Activated CD8-positive, alpha-beta memory T cell treated with anti-CD3 and anti-CD28 coated beads, Interleukin-2, amount 10 ng/mL, durations not matched to agents 7 days and 5 days (primary cell): ENCODE measurements at regions not wholly inside any gene's neighbourhood (a gene's known extent, or its start where the extent isn't known, plus 50 kb on each side); places are given as distances from the start of the nearest gene placed in this dataset.

Experiments
- ATAC-seq: fragments of 150-1000 bp; cut with Tn5 transposase; one replicate; pipeline ENCODE4 v1.10.0; 2021; ENCODE audit warnings: moderate library complexity
- CTCF ChIA-PET: fragments of 350-600 bp; sonication (Branson Sonifier 250); formaldehyde crosslinking; loops from one replicate; lab custom pipeline; 2021; ENCODE audit warnings: antibody characterized with exemption; lab: Charles Lee
- DNase-seq: peaks from one replicate; pipeline ENCODE4 v3.0.0-alpha.2; 2020
- H3K27ac Mint-ChIP-seq: one replicate; pipeline ENCODE4 v1.8.0; 2021; ENCODE audit warnings: mild to moderate bottlenecking, mixed read lengths
- H3K27me3 Mint-ChIP-seq: one replicate; pipeline ENCODE4 v1.8.0; 2021; ENCODE audit warnings: mixed read lengths
- H3K36me3 Mint-ChIP-seq: one replicate; pipeline ENCODE4 v1.8.0; 2021; ENCODE audit warnings: mild to moderate bottlenecking, mixed read lengths
- H3K4me1 Mint-ChIP-seq: one replicate; pipeline ENCODE4 v1.8.0; 2021; ENCODE audit warnings: mixed read lengths
- H3K4me3 Mint-ChIP-seq: one replicate; pipeline ENCODE4 v1.8.0; 2021; ENCODE audit warnings: mild to moderate bottlenecking, moderate library complexity, mixed read lengths
- H3K9me3 Mint-ChIP-seq: one replicate; pipeline ENCODE4 v1.8.0; 2022; ENCODE audit warnings: low read depth, mixed read lengths

- H3K27ac Mint-ChIP-seq, result no peak overlapping the region
- ATAC-seq (no peak), DNase-seq (no peak)
- no peaks in the 10 kb centered on the region for H3K4me1 Mint-ChIP-seq
- no peaks in the 10 kb centered on the region for H3K9me3 Mint-ChIP-seq
- peaks cover 17% of the 10 kb centered on the region for H3K27me3 Mint-ChIP-seq
- no peaks in the 10 kb centered on the region for H3K36me3 Mint-ChIP-seq
- H3K4me3 Mint-ChIP-seq, result no peak overlapping the region
- CTCF ChIA-PET, result no interaction called here
Observed at GRCh38 chr14:101072531-101072930, 169.0 kb upstream of the RTL1 start.

DNA sequence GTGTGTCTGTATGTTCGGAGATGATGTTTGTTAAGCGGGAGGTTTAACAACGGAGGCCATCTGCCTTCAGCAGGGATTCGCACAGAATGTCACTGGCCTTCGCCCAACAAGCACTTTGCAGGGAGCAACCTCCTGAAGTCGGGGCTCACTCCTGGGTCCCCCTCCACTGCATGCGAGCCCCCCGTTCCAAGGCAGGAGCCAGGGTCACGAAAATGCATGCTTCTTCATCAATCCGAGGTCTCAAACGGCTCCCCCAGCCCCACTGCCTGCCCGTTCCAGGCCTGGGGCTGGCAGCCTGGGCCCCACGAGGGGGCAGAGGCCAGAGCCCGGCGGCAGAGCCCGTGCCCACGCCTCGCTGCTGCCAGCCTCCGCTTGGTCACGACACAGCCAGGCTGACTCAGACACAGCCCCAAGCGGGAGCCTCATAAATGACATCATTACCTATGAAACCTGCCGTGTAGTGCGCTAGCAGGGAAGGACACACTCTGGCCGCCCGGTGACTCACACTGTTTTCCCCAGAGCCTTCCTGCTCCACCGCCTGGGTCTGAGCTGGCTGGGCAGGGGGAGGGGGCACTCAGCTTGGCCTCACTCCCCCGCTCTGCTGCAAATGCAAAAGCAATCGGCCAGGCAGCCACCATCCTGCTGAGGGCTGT lies 169.5 kb upstream of the RTL1 start:
- ATAC-seq (peak; percentile 63), DNase-seq (peak; percentile 40)
- Mint-ChIP-seq H3K36me3 (no peaks in the 10 kb centered on the region), H3K27ac (no peak overlapping the region), H3K4me3 (no peak overlapping the region), H3K27me3 (peaks cover 20% of the 10 kb centered on the region), H3K9me3 (no peaks in the 10 kb centered on the region), H3K4me1 (no peaks in the 10 kb centered on the region)
- CTCF ChIA-PET, result no interaction called here

GRCh38 chr14:101073598-101073965 lies 170.1 kb upstream of the RTL1 start:
- peaks cover 25% of the 10 kb centered on the region for H3K27me3 Mint-ChIP-seq
- no peak overlapping the region for H3K4me3 Mint-ChIP-seq
- DNase-seq (peak; percentile 31), ATAC-seq (no peak)
- no peaks in the 10 kb centered on the region for H3K4me1 Mint-ChIP-seq
- H3K27ac Mint-ChIP-seq, result no peak overlapping the region
- no peaks in the 10 kb centered on the region for H3K9me3 Mint-ChIP-seq
- no peaks in the 10 kb centered on the region for H3K36me3 Mint-ChIP-seq
- CTCF ChIA-PET, result no interaction called here

GRCh38 chr14:101074196-101075024 lies 170.9 kb upstream of the RTL1 start:
- Mint-ChIP-seq H3K27ac (no peak overlapping the region), H3K4me3 (no peak overlapping the region), H3K27me3 (peaks cover 29% of the 10 kb centered on the region), H3K9me3 (no peaks in the 10 kb centered on the region), H3K4me1 (no peaks in the 10 kb centered on the region), H3K36me3 (no peaks in the 10 kb centered on the region)
- ATAC-seq (no peak), DNase-seq (peak; percentile 16)
- CTCF ChIA-PET, result no interaction called here

DNA sequence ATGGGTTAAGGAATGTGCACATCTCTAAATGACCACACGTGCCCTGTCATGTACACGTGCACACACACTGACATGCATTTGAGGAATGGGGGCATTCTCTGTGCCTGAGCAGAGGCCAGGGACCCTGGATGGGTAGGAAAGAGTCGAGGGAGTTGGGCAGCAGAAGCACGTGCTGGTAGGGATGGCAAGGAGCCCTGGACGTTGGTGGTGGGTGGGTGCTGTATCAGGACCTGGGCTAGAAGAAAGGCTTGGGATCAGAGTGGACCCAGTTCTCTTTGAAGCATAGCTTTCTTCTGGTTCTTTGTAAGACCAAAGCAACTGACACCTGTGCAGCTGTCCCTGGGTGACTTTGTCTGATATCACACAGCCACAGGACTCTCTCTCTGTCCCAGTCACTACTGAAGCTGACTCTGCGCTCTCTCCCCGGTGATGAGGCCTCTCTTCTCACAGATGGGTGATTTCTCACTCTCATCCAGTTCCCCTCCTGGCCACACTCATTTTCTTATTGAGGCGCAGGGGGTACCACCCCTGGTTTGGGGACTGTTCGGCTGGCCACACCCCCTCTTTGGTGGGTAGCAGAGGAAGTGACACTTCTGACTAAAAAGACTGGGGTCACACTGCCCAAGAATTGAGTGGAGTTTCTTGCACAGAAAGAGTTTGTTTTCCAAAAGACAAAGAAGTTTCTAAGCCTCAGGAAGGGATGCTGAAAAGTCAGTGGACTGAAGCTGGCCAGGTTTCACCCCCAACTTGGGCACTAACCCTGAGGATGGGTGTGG lies 171.7 kb upstream of the RTL1 start:
- H3K4me1 Mint-ChIP-seq, result no peaks in the 10 kb centered on the region
- ATAC-seq (no peak), DNase-seq (peak; percentile 40)
- no peak overlapping the region for H3K27ac Mint-ChIP-seq
- no peak overlapping the region for H3K4me3 Mint-ChIP-seq
- H3K9me3 Mint-ChIP-seq, result no peaks in the 10 kb centered on the region
- peaks cover 37% of the 10 kb centered on the region for H3K27me3 Mint-ChIP-seq
- H3K36me3 Mint-ChIP-seq, result no peaks in the 10 kb centered on the region
- CTCF ChIA-PET, result no interaction called here

GRCh38 chr14:101075801-101076413 lies 172.4 kb upstream of the RTL1 start:
- no peaks in the 10 kb centered on the region for H3K9me3 Mint-ChIP-seq
- no peak overlapping the region for H3K4me3 Mint-ChIP-seq
- CTCF ChIA-PET, result no interaction called here
- DNase-seq (no peak), ATAC-seq (no peak)
- H3K27me3 Mint-ChIP-seq, result peaks cover 43% of the 10 kb centered on the region
- H3K4me1 Mint-ChIP-seq, result no peaks in the 10 kb centered on the region
- H3K27ac Mint-ChIP-seq, result no peak overlapping the region
- H3K36me3 Mint-ChIP-seq, result no peaks in the 10 kb centered on the region

DNA sequence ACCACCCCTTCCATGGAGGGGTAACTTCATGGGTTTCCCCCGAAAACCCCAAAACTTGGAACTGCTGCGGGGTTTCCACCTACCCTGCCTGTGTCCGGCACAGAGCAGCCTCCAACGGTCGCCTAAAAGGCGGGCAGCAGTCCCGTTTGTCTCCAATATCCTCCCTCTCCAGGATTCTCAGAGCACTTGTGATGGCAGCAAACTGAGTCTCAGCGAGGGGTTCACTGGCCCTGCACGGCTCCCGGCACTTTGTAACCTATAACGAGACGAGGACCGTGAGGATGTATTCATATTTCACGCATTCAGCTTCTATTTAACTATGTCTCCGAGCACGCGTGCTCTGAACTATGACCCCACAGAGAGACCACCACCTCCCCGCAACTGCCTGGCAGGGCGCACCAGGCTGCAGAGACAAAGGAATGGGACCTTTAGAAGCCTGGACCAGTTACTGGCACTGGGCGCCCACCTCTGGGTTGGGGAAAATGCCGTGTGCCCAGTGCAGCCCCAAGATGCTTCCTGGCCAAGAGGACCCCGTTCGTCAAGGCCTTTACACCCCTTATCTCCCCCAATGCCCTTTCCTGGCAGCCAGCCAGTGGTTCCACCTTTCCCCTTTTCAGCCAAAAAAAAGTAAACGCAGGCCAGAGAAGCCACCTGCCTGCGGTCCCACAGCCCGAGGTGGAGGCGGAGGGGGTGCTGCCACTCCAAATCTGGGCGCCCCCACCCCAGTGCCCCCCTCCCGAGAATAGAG lies 173.1 kb upstream of the RTL1 start:
- ATAC-seq, result no peak

GRCh38 chr14:101077481-101078074 lies 174.1 kb upstream of the RTL1 start:
- Mint-ChIP-seq H3K4me1 (no peaks in the 10 kb centered on the region), H3K4me3 (no peak overlapping the region), H3K36me3 (no peaks in the 10 kb centered on the region), H3K27me3 (peaks cover 47% of the 10 kb centered on the region), H3K27ac (no peak overlapping the region), H3K9me3 (no peaks in the 10 kb centered on the region)
- peak; percentile 33 for DNase-seq
- CTCF ChIA-PET, result interaction anchor here (0.6 kb wide), 1 partner anchor 160 kb away, joined by 3 read pairs; no protein-coding TSS in a partner anchor
- ATAC-seq, result no peak

More for the DNA sequence above, 173.1 kb upstream of the RTL1 start:
- Mint-ChIP-seq H3K4me3 (no peak overlapping the region), H3K36me3 (no peaks in the 10 kb centered on the region), H3K27me3 (peaks cover 47% of the 10 kb centered on the region), H3K27ac (no peak overlapping the region), H3K4me1 (no peaks in the 10 kb centered on the region), H3K9me3 (no peaks in the 10 kb centered on the region)
- DNase-seq, result peak; percentile 21
- CTCF ChIA-PET, result no interaction called here

DNA sequence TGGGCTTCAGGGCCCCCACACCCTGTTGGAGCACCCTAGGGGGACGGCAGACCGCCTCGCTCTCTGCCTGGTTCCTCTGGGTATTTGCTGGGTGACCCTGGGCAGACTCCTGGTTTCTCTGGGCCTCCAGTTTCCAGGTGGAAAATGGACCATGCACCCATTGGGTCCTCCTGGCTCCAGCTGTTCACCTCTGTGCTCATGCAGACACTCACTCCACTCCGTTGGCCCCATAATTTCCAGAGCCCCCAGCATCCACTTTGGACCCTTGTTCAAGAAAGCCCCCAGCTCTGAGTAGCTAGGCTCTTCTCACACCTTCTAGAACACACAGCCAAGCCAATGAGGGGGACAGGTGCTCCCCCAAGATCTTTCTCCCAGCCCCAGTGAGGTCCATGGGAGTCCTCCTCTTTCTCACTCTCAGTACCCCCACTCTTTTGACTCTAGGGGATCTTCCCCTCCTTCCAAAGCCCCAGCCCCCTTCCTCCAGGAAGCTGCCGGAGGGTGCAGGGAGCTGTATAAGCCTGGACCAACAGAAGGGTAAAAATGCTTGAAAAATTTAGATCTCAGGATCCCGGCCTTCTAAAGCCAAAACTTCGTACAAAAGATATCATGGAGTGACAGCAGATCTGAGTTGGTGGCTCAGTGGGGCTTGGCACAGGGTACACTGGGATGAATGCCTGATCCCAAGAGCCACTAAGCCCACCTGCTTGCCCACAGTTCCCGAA lies 174.8 kb upstream of the RTL1 start:
- no peak for DNase-seq
- no peaks in the 10 kb centered on the region for H3K4me1 Mint-ChIP-seq
- H3K27me3 Mint-ChIP-seq, result peaks cover 47% of the 10 kb centered on the region
- H3K9me3 Mint-ChIP-seq, result no peaks in the 10 kb centered on the region
- CTCF ChIA-PET, result interaction anchor here (0.6 kb wide), 1 partner anchor 160 kb away, joined by 3 read pairs; no protein-coding TSS in a partner anchor
- no peak overlapping the region for H3K27ac Mint-ChIP-seq
- no peak for ATAC-seq
- H3K36me3 Mint-ChIP-seq, result no peaks in the 10 kb centered on the region
- no peak overlapping the region for H3K4me3 Mint-ChIP-seq

- ATAC-seq, result no peak
- H3K27me3 Mint-ChIP-seq, result peaks cover 47% of the 10 kb centered on the region
- H3K36me3 Mint-ChIP-seq, result no peaks in the 10 kb centered on the region
- CTCF ChIA-PET, result no interaction called here
- no peak overlapping the region for H3K4me3 Mint-ChIP-seq
- no peak overlapping the region for H3K27ac Mint-ChIP-seq
- H3K4me1 Mint-ChIP-seq, result no peaks in the 10 kb centered on the region
- peak; percentile 21 for DNase-seq
- H3K9me3 Mint-ChIP-seq, result no peaks in the 10 kb centered on the region
Observed at GRCh38 chr14:101078892-101079221, 175.3 kb upstream of the RTL1 start.

DNA sequence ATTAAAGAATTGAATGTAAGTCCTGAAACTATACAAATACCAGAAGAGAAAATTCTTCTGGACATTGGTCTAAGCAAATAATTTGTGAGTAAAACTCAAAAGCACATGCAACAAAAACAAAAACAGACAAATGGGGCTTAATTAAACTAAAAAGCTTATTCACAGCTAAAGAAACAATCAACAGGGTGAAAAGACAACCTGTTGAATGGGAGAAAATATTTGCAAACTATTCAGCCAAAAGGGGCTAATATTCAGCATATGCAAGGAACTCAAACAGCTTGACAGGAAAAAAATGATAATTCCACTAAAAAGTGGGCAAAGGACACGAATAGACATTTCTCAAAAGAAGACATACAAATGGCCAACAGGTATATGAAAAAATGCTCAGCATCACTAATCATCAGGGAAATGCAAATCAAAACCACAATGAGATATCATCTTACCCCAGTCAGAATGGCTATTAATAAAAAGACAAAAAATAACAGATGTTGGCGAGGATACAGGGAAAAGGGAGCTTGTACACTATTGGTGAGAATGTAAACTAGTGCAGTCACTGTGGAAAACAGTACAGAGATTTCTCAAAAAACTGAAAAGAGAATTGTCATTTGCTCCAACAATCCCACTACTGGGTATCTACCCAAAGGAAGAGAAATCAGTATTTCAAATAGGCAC lies 177.5 kb upstream of the RTL1 start:
- DNase-seq, result no peak
- no peaks in the 10 kb centered on the region for H3K9me3 Mint-ChIP-seq
- H3K36me3 Mint-ChIP-seq, result no peaks in the 10 kb centered on the region
- CTCF ChIA-PET, result interaction anchor here (1.3 kb wide), 1 partner anchor 9 kb away, joined by 3 read pairs; no protein-coding TSS in a partner anchor
- H3K4me3 Mint-ChIP-seq, result no peak overlapping the region
- no peak for ATAC-seq
- no peaks in the 10 kb centered on the region for H3K4me1 Mint-ChIP-seq
- H3K27ac Mint-ChIP-seq, result no peak overlapping the region
- peaks cover 47% of the 10 kb centered on the region for H3K27me3 Mint-ChIP-seq

DNA sequence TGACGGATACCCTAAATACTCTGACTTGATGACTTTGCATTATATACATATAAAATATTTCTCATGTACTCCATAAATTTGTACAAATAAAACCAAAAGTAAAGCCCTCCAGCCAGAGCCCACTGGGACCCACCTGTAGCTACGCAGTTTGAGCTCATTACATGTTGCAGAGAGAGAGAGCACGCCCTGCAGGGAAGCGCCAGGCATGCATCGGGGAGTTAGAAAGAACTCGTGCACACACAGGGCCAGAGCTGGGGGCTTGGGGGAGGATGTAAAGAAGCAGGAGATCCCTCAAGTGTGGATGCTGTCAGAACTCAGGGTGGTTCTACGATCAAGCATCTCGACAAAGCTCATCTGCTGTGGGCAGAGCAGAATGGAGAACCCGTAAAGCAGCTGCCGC lies 178.5 kb upstream of the RTL1 start:
- Mint-ChIP-seq H3K4me1 (no peaks in the 10 kb centered on the region), H3K27me3 (peaks cover 46% of the 10 kb centered on the region)

More for the DNA sequence above, 178.5 kb upstream of the RTL1 start:
- no peaks in the 10 kb centered on the region for H3K36me3 Mint-ChIP-seq
- H3K27ac Mint-ChIP-seq, result no peak overlapping the region
- ATAC-seq, result no peak
- no peak overlapping the region for H3K4me3 Mint-ChIP-seq
- DNase-seq, result peak; percentile 31
- no peaks in the 10 kb centered on the region for H3K9me3 Mint-ChIP-seq
- CTCF ChIA-PET, result no interaction called here
